Mesenchymal stem cell (in vitro differentiated cells and primary cell): ENCODE measurements at regions not wholly inside any gene's neighbourhood (a gene's known extent, or its start where the extent isn't known, plus 50 kb on each side); places are given as distances from the start of the nearest gene placed in this dataset.

ENCODE experiments used
- DNase-seq: peaks from one replicate; pipeline ENCODE4 v3.0.0-alpha.2; 2013
- H2AFZ ChIP-seq: one replicate; pipeline ENCODE4 v1.6.1; 2013; ENCODE audit warnings: low read depth, mild to moderate bottlenecking, control low read depth, inconsistent platforms, low read length, moderate library complexity
- H2AK5ac ChIP-seq: 2 replicates; pipeline ENCODE4 v1.6.1; 2013; ENCODE audit warnings: low read length, moderate library complexity, mild to moderate bottlenecking, inconsistent platforms; ENCODE audit not compliant: severe bottlenecking
- H2BK120ac ChIP-seq: one replicate; pipeline ENCODE4 v1.6.1; 2013; ENCODE audit warnings: low read depth, mild to moderate bottlenecking, inconsistent platforms, low read length, moderate library complexity
- H2BK12ac ChIP-seq, 2 experiments: one replicate each; pipeline ENCODE4 v1.6.1; 2013; ENCODE audit warnings: inconsistent platforms in 2 of 2, low read length in 2 of 2, mild to moderate bottlenecking in 2 of 2, moderate library complexity in 2 of 2, control low read depth in 1 of 2
- H2BK15ac ChIP-seq: one replicate; pipeline ENCODE4 v1.6.1; 2013; ENCODE audit warnings: mild to moderate bottlenecking, low read depth, inconsistent platforms; ENCODE audit not compliant: poor library complexity, severe bottlenecking
- H2BK5ac ChIP-seq: 2 replicates; pipeline ENCODE4 v1.6.1; 2013; ENCODE audit warnings: low read depth, mild to moderate bottlenecking, low read length, control low read depth, inconsistent platforms; ENCODE audit not compliant: poor library complexity, severe bottlenecking
- H3K14ac ChIP-seq, 2 experiments: one replicate each; pipeline ENCODE4 v1.6.1; 2013; ENCODE audit warnings: inconsistent platforms in 2 of 2, low read length in 2 of 2, control low read depth in 1 of 2, mild to moderate bottlenecking in 1 of 2, moderate library complexity in 1 of 2
- H3K18ac ChIP-seq, 2 experiments: one replicate each; pipeline ENCODE4 v1.6.1; 2013; ENCODE audit warnings: inconsistent platforms in 2 of 2, low read length in 2 of 2, control low read depth in 1 of 2, low read depth in 1 of 2, mild to moderate bottlenecking in 1 of 2
- H3K23ac ChIP-seq, 2 experiments: one replicate each; pipeline ENCODE4 v1.6.1; 2013; ENCODE audit warnings: inconsistent platforms in 2 of 2, low read length in 2 of 2, mild to moderate bottlenecking in 2 of 2, moderate library complexity in 2 of 2, control low read depth in 1 of 2
- H3K27ac ChIP-seq: 2 replicates; pipeline ENCODE4 v1.5.1; 2013; ENCODE audit warnings: mild to moderate bottlenecking, moderate library complexity, low read length, control low read depth, inconsistent platforms; ENCODE audit not compliant: poor library complexity, severe bottlenecking
- H3K27me3 ChIP-seq, 2 experiments: 2 replicates each; pipeline versions ENCODE4 v1.6.1 to v1.7.0; 2013; ENCODE audit warnings: low read length in 2 of 2, mild to moderate bottlenecking in 2 of 2, moderate library complexity in 2 of 2, control low read depth in 1 of 2, inconsistent platforms in 1 of 2; ENCODE audit not compliant: control insufficient read depth in 1 of 2, insufficient read depth in 1 of 2
- H3K36me3 ChIP-seq, 2 experiments: 2 replicates each; pipeline versions ENCODE4 v1.6.1 to v1.7.0; 2013; ENCODE audit warnings: low read length in 2 of 2, control low read depth in 1 of 2, inconsistent platforms in 1 of 2, low read depth in 1 of 2, mild to moderate bottlenecking in 1 of 2; ENCODE audit not compliant: insufficient read depth in 2 of 2, control insufficient read depth in 1 of 2
- H3K4ac ChIP-seq, 2 experiments: one replicate each; pipeline ENCODE4 v1.6.1; 2013; ENCODE audit warnings: inconsistent platforms in 2 of 2, low read length in 2 of 2, mild to moderate bottlenecking in 2 of 2, moderate library complexity in 2 of 2, control low read depth in 1 of 2, low read depth in 1 of 2
- H3K4me1 ChIP-seq: 2 replicates; pipeline ENCODE4 v1.6.1; 2013; ENCODE audit warnings: low read depth, low read length, control low read depth; ENCODE audit not compliant: control insufficient read depth, insufficient read depth
- H3K4me2 ChIP-seq: 2 replicates; pipeline ENCODE4 v1.6.1; 2013; ENCODE audit warnings: low read length, mild to moderate bottlenecking, inconsistent platforms; ENCODE audit not compliant: poor library complexity, severe bottlenecking
- H3K4me3 ChIP-seq, 2 experiments: 2 replicates each; pipeline versions ENCODE4 v1.5.1 to v1.7.0; 2013; ENCODE audit warnings: low read length in 2 of 2, mild to moderate bottlenecking in 2 of 2, control low read depth in 1 of 2, low read depth in 1 of 2; ENCODE audit not compliant: insufficient read depth in 1 of 2
- H3K79me1 ChIP-seq: replicated peaks from 2 replicates; pipeline ENCODE4 v1.6.1; 2013; ENCODE audit warnings: mild to moderate bottlenecking, control low read depth, low read length, inconsistent platforms; ENCODE audit not compliant: poor library complexity, severe bottlenecking
- H3K9ac ChIP-seq: 2 replicates; pipeline ENCODE4 v1.7.0; 2013; ENCODE audit warnings: mild to moderate bottlenecking, low read length, moderate library complexity
- H3K9me3 ChIP-seq: 2 replicates; pipeline ENCODE4 v1.7.0; 2013; ENCODE audit warnings: mild to moderate bottlenecking, low read length; ENCODE audit not compliant: control insufficient read depth
- H4K8ac ChIP-seq: one replicate; pipeline ENCODE4 v1.6.1; 2013; ENCODE audit warnings: inconsistent platforms, mild to moderate bottlenecking, low read length, moderate library complexity
- H4K91ac ChIP-seq: one replicate; pipeline ENCODE4 v1.6.1; 2013; ENCODE audit warnings: mild to moderate bottlenecking, low read length, inconsistent platforms
- WGBS: methylation state at CpG from one replicate; pipeline ENCODE4 v1.1.7; 2013; ENCODE audit warnings: mixed read lengths; 5-methylcytosine and 5-hydroxymethylcytosine counted together

- DNase-seq = no peak
- Histone ChIP-seq H3K4ac (no peak overlapping the region), H3K27me3 (no peaks in the 10 kb centered on the region)
Measured at GRCh38 chr2:4353668-4354067, 650.3 kb downstream of the DCDC2C start.

GRCh38 chr2:4354164-4354563 lies 650.8 kb downstream of the DCDC2C start:
- H3K4me2 ChIP-seq = no peak overlapping the region
- H4K91ac ChIP-seq = no peak overlapping the region
- H2AK5ac ChIP-seq = no peak overlapping the region
- no peak overlapping the region for H3K9ac ChIP-seq
- no peak overlapping the region for H4K8ac ChIP-seq
- no peaks in the 10 kb centered on the region for H3K27me3 ChIP-seq
- no peak overlapping the region for H3K18ac ChIP-seq
- H3K9me3 ChIP-seq = peaks cover 23% of the 10 kb centered on the region
- H3K36me3 ChIP-seq = no peaks in the 10 kb centered on the region
- H3K4me3 ChIP-seq = no peak overlapping the region
- no peak overlapping the region for H3K27ac ChIP-seq
- DNase-seq = no peak
- no peaks in the 10 kb centered on the region for H3K4me1 ChIP-seq
- H2BK15ac ChIP-seq = no peak overlapping the region
- no CpG with 5 or more reads among the region's 1 CpG for WGBS
- H3K79me1 ChIP-seq = no peaks in the 10 kb centered on the region
- no peak overlapping the region for H3K23ac ChIP-seq
- no peak overlapping the region for H2BK12ac ChIP-seq
- no peak overlapping the region for H2AFZ ChIP-seq
- H2BK120ac ChIP-seq = no peak overlapping the region
- no peak overlapping the region for H2BK5ac ChIP-seq
- H3K14ac ChIP-seq = no peak overlapping the region
- H3K4ac ChIP-seq = no peak overlapping the region

More at GRCh38 chr2:4353668-4354067, 650.3 kb downstream of the DCDC2C start:
- Histone ChIP-seq H2BK120ac (no peak overlapping the region), H2AK5ac (no peak overlapping the region), H4K8ac (no peak overlapping the region), H3K18ac (no peak overlapping the region), H3K14ac (no peak overlapping the region), H3K36me3 (no peaks in the 10 kb centered on the region), H3K9me3 (peaks cover 22% of the 10 kb centered on the region), H3K9ac (no peak overlapping the region), H3K4me2 (no peak overlapping the region), H2BK15ac (no peak overlapping the region), H2AFZ (no peak overlapping the region), H3K27ac (no peak overlapping the region), H3K4me1 (no peaks in the 10 kb centered on the region), H4K91ac (no peak overlapping the region), H3K4me3 (no peak overlapping the region), H2BK5ac (no peak overlapping the region), H2BK12ac (no peak overlapping the region), H3K23ac (no peak overlapping the region), H3K79me1 (no peaks in the 10 kb centered on the region)
- no CpG with 5 or more reads among the region's 4 CpGs for WGBS

- H2AK5ac ChIP-seq = no peak overlapping the region
- H2BK15ac ChIP-seq = no peak overlapping the region
- no peak overlapping the region for H3K4me2 ChIP-seq
- no peak overlapping the region for H3K4ac ChIP-seq
- H3K14ac ChIP-seq = no peak overlapping the region
- no peak overlapping the region for H4K91ac ChIP-seq
- no peak overlapping the region for H2BK5ac ChIP-seq
- H2BK120ac ChIP-seq = no peak overlapping the region
- no peaks in the 10 kb centered on the region for H3K36me3 ChIP-seq
- no peak overlapping the region for H2AFZ ChIP-seq
- no peak overlapping the region for H3K18ac ChIP-seq
- no peaks in the 10 kb centered on the region for H3K27me3 ChIP-seq
- no peak overlapping the region for H4K8ac ChIP-seq
- WGBS = 53% methylated on average over 10 of the region's 10 CpGs
- no peak overlapping the region for H2BK12ac ChIP-seq
- no peak overlapping the region for H3K27ac ChIP-seq
- H3K4me1 ChIP-seq = no peaks in the 10 kb centered on the region
- no peak overlapping the region for H3K9ac ChIP-seq
- H3K9me3 ChIP-seq = peaks cover 23% of the 10 kb centered on the region
- no peak overlapping the region for H3K4me3 ChIP-seq
- H3K23ac ChIP-seq = no peak overlapping the region
- H3K79me1 ChIP-seq = no peaks in the 10 kb centered on the region
- DNase-seq = no peak
Measured at GRCh38 chr2:4354678-4355077, 651.3 kb downstream of the DCDC2C start.

- no peak overlapping the region for H3K9ac ChIP-seq
- no peak overlapping the region for H4K91ac ChIP-seq
- H3K18ac ChIP-seq = no peak overlapping the region
- H3K79me1 ChIP-seq = no peaks in the 10 kb centered on the region
- H3K9me3 ChIP-seq = peaks cover 22% of the 10 kb centered on the region
- no peak overlapping the region for H3K14ac ChIP-seq
- H3K4me1 ChIP-seq = no peaks in the 10 kb centered on the region
- WGBS = 67% methylated on average over 2 of the region's 3 CpGs
- H2BK120ac ChIP-seq = no peak overlapping the region
- no peaks in the 10 kb centered on the region for H3K36me3 ChIP-seq
- H3K23ac ChIP-seq = no peak overlapping the region
- no peak overlapping the region for H3K27ac ChIP-seq
- H3K4me3 ChIP-seq = no peak overlapping the region
- no peak overlapping the region for H2BK12ac ChIP-seq
- H2BK5ac ChIP-seq = no peak overlapping the region
- H2BK15ac ChIP-seq = no peak overlapping the region
- DNase-seq = no peak
- no peak overlapping the region for H4K8ac ChIP-seq
- H3K27me3 ChIP-seq = no peaks in the 10 kb centered on the region
- H2AFZ ChIP-seq = no peak overlapping the region
- H3K4me2 ChIP-seq = no peak overlapping the region
- H2AK5ac ChIP-seq = no peak overlapping the region
- no peak overlapping the region for H3K4ac ChIP-seq
Measured at GRCh38 chr2:4356109-4356508, 652.7 kb downstream of the DCDC2C start.
